ENCODE measurements at regions not wholly inside any gene's neighbourhood (a gene's known extent, or its start where the extent isn't known, plus 50 kb on each side); places are given as distances from the start of the nearest gene placed in this dataset.

GRCh38 chr1:112219267-112219666, 176.7 kb upstream of the CTTNBP2NL start:
- TF ChIP-seq POLR2A (IDR thresholded peaks at IDR 0.05), result no peak
- TF ChIP-seq CTCF (IDR thresholded peaks at IDR 0.05), result no peak
